Right renal cortex interstitium (tissue), 3 donors: ENCODE measurements at regions not wholly inside any gene's neighbourhood (a gene's known extent, or its start where the extent isn't known, plus 50 kb on each side); places are given as distances from the start of the nearest gene placed in this dataset.

ENCODE experiments used
- DNase-seq, 3 donors: peaks; one replicate each; pipeline ENCODE4 v3.0.0-alpha.2; 2013; ENCODE audit warnings: low read depth in 3 of 3, low spot score in 2 of 3

DNA sequence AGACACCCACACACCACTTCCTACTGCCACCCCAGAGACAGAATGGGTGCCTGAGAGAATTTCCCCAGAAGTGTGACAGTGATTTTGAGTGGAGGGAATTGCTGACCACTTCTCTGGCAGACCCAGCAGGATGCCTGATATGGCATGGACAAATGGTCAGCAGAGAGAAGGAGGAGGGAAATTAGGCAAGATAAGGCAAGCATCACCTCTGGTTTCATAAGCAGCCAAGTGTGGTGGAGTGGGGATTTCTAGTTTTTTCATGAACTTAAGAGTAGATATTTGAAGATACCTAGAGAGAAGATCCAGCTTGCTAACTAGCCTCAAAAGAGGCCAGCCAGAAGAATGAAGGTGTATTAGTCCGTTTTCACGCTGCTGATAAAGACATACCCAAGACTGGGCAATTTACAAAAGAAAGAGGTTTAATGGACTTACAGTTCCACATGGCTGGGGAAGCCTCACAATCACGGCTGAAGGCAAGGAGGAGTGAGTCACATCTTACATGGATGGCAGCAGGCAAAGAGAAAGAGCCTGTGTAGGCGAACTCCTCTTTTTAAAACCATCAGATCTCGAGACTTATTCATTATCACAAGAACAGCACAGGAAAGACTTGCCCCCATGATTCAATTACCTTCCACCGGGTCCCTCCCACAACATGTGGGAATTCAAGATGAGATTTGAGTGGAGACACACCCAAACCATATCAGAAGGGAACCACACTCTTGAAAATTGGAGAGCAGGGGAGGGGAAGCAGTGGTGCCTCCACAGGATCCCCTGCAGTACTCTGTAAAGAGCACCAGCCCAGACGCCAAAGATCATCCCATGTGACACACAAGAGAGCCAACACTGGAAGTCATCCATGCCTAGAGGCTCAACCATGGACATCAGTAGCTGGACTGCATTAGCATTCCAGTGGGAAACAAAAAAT, 64.2 kb downstream of the RBM43 start:
- DNase-seq, result no peak

DNA sequence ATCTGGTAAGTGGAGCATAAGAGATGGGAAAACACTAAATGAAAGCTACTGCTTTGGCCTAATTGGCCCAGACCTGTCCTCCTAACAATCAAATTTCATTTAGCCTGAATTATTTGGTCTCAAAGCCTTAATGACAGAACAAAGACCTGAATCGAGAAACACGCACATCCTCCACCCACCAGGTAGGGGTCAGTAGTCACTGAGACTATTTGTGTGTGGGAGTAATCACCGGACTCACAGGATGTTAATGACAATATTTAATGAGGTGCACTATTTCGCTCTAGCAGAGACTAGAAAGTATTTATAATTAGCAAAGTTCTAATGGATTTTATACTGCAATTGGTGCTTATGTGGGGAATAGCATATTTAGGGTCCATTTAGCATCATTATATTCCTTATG, 68.1 kb downstream of the RBM43 start:
- no peak for DNase-seq

DNA sequence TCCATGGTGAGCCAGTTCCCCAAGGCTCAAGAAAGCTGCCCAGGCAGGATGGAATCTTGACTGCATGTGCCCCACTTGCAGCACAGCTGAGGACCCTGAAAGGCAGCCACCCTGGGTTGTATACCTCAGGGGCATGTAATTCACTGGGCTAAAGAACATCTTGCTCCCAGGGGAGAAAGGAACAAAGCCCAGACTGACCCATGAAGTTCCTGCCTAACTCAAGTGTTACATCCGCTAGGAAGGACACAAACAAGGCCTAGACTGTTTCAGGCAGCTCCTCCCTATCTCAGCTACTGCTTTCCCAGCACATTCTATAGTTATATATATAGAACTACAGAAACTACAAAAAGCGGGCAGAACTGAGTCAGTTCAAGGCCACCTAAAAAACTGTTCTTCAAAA, 69.0 kb downstream of the RBM43 start:
- no peak for DNase-seq

DNA sequence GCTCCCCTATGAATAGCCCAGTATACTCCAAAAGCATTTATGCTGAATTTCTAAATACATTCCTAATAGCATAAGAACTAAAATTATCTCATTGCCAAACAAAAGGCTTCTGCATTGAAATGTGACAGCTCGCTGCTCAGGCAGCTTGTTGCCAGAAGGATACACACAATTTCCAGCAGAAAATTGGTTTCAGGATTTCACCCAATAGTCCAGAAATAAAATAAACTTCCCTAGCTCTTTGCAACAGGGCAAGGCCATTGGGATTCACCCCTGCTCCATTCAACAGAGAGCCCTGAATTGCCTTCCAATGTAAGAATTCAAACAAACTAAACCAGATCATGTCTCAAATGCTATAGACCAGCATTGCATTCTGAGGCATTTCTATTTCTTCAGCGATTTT, 70.7 kb downstream of the RBM43 start:
- DNase-seq, result no peak

DNA sequence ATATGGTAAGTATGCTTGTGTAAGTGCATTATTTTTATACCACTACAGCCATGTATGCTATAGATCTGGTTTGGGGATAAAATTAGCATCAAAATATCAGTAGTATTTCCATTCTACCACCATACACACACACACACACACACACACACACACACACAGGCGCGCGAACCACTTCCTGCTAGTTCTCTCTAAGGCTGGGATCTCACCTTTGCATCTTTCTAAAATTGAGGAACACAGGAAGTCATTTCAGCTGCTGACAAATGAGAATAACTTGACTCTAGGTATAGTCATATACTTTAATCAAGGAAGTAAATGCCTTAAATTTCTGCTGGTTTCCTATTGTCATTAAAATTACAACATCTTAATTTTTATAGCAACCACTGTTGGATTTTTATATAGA, 72.5 kb downstream of the RBM43 start:
- DNase-seq, result no peak

DNA sequence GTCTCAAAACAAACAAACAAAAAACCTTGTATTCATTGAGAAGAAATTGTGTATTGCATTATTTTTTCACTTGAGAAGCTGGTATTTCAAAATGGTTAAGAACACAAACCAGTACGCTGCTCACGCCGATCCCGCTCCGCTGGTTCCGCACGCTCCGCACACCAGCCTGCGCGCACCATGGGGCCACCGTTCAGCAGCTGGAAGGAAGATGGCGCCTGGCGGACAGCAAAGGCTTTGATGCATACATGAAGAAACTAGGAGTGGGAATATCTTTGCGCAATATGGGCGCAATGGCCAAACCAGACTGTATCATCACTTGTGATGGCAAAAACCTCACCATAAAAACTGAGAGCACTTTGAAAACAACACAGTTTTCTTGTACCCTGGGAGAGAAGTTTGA, 75.7 kb downstream of the RBM43 start:
- no peak for DNase-seq

DNA sequence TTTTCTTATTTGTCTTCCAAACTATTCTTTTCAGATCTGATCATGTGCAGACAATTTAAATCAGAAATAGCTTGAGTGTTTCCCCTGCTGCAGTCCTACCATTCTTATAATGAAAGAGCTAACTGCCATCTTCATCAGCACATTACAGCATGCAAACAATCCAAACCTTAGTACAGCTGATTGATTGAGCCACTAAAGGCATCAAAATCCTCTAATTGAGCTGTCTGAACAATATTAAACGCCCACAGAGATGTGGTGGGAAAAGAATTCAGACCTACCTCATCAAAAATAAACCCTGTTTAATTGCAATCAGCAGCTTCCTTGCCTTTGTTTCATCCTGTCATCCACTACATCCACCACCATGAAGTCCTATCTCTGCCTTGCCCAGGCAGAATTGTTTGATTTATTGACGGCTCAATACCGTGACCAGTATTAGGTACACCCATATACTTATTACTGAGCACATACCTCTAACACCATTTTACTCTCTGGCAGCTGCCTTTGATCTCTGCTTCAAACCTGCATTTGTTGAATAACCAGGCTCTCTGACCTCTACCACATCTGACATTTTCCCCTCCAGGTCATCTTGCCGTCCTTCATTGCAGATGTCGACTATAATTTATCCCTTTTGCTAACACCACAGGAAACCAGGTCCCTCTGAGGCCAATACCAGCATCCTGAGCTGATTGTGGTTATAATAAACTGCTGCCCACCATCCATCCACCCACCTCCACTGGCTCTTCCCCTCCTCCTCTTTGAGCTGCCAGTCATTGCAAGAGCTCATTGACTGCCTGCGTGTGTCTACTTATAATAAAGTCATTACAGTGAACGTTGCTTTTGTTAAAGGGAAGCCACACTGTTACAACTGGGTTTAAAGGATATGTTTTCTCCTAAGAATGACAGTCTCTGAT, 78.5 kb downstream of the RBM43 start:
- DNase-seq, result no peak

DNA sequence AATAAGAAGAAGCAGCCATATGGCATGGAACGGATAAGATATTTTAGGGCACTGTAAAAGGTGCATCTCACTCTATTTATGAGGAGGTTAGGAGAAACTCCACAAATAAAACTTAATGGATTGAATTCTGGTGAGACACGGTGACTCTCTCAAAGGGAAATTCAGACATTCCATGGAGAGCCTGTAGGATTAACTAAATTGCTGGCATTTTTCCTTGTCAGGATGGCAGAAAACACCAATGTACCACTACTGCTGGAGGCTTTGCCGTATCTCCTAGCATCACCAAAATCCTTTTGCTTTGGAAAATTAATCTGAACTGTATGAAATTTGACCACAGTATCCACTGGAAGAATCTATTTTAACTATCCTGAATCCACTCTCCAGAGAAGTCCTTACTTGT, 79.3 kb downstream of the RBM43 start:
- DNase-seq, result no peak

DNA sequence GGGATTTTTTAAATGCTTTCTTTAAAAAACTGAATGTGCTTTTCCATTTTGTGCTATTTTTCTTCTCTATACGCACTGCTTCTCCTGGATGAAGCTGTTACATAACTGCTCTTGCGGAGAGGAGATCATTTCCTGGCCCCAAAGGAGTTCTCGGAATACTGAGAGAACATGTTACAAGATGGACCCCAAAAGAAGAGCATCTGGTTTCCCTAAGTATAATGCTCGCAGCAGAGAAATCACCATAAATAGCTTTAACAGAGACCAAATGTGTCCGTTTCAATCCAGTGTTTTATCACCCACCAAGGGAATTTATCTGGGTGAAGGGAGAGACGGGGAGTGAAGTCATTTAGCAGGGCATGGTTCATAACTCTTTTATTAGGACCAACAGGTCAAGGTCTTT, 80.1 kb downstream of the RBM43 start:
- DNase-seq, result no peak

DNA sequence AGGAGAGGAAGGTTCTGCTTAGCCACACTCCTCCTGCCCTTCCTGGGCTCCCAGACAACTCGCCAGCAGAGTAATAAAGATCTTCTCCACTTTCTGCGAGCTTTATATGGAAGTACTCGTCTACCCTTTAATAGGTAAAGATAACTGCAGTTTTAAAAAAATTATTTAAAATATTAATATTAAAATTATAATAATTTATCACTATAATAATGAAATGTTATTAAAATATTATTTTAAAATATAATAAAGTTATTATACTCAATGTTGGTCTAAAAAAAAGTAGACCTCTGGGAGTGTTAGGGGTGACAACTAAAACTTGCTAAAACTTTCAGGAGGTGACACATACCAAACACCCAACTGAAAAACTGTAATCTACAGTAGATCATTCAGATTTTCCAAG, 81.5 kb downstream of the RBM43 start:
- DNase-seq, result no peak

DNA sequence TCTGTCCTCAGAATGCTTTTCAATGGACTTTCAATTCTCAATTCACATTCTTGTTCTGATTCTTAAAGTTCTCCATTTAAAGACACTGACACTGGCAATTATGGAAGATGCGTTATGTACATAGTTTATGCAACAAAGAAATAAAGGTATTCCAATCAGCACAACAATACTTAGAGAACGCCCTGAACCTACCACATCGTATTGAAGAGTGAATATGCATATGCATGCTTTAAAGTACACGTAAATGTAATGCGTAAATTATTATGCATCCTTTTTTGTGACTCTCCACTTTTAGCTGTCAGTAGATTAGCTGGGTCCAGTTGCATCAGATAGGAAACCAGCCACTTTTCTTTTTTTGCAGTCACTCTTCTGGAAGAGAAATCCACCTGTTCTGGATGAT, 83.5 kb downstream of the RBM43 start:
- DNase-seq, result no peak

DNA sequence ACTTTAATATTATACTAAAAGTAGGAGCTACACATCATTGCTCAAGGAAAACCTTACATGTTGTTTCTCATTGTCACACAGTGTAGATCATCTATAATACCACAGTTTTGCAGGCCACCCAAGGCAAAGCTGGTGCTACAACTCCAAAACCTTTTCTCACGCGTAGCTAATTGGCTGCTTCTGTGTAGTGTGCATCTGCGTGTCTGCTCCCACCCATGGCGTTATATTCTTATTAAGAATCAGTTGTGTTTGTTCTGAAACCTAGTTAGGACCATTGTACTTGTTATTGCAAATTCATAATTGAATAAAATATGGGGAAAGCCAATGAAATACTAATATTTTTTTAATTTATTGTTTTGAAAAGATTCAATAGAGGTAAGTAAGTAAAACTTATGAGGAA, 83.9 kb downstream of the RBM43 start:
- DNase-seq, result no peak

DNA sequence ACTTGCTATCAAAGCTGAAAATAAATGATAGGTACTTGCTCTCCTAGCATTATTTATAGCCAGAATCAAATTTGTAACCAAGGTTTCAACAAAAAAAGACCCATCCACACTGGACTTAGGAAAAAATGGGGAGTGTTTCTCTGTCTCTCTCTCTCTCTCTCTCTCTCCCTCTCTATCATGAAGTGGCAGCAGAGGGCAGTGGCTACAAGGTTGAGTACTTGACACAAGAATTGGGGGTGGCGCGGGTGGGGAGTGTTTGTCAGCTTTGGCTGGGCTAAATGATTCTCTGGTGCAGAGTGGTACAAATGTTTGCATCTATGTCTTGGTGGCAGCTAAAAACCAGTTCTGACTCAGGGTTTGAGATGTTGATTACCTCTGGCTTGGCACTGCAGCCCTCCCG, 85.0 kb downstream of the RBM43 start:
- DNase-seq, result no peak

DNA sequence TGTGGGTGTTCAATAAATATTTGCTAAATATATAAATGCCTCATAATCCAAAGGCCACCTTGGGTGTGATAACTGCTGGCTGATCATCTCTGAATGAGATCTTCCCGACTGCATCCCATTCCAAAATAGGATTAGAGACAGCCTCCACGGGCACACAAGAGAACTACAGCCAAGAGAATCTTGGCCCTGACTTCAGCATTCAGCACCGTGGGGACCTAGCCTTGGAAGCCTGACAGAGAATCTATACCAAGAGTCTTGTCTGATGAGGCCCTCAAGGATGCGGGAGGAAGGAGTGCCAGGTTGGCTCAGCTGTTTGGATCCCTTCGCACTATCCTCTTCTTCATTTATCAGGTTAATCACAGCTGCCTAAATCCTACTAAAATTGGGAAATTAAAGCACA, 85.8 kb downstream of the RBM43 start:
- no peak for DNase-seq

DNA sequence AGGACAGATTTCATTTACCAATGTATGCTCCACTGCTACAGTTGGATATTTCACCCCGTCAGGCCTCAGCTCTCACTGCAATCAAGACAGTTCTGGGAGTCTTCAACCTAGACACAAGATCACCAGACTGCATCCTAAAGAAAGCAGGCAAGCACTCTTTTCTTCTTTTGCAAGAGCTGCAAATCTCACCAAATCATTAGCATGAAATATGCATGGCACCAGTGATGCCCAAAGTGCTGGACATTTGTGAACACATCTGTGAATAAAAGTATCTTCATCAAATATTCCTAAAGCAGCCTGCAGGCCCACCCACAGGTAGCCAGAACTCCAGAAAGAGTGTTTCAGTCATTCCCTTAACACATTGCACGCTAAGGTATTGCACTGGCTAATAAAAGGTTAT, 87.5 kb downstream of the RBM43 start:
- no peak for DNase-seq

DNA sequence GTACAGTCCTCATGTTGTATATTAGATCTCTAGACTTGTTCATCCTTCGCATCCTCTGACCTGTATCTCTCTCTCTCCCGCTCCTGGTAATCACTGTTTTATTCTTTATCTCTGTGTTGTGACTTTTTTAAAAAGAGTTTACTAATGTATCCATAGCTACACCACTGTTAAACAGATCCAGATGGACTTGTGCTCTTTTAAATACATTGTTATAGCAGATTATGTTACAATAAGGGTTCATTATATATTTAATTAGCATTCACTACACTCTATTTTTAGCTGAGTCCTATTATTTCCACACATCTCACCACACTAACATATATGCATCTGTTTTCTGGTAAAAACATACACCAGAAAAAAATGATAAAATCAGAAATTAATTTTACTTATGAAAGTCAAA, 90.5 kb downstream of the RBM43 start:
- DNase-seq, result no peak

DNA sequence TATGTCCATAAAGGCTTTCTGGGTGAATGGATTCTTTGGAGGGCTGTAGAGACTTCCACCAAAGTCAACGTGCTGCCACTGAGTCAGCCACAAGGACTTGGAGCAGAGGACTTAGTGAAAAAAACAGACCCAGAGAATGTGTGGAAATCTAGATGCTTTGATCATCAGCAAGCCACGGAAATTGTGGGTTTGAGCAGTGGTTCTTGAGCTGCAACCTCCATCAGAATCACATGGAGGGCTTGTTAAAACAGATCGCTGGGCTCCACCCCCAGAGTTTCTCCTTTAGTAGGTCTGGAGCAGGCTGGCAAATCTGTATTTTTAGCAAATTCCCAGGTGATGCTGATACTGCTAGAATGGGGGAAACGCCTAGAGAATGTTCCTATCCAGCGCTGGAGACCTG, 95.3 kb downstream of the RBM43 start:
- no peak for DNase-seq

DNA sequence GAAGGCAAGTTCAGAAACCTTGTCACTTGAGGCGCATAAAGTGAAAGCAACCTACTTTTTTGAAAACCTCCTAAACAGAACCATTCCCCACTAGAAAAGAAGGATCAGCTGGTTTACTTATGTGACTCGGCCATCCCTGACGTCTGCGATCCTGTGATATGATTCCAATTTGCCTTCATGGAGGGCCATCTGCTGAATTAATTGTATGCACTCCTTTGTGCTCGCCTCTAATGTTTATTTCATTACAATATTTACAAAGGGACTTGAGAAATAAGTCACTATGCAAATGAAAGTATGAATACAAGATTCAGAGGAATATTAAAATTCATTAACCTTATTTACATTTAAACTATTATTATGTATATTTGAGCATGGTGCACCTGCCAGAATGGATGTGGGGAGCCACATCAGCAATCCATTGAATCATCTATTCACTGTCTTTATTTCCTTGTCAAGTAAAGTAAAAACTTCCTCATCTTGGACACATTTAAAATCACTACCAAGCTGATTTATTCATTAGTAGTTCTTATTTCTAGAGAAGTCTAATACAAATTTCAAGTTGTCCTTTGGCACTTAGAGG, 96.5 kb downstream of the RBM43 start:
- DNase-seq, result no peak

DNA sequence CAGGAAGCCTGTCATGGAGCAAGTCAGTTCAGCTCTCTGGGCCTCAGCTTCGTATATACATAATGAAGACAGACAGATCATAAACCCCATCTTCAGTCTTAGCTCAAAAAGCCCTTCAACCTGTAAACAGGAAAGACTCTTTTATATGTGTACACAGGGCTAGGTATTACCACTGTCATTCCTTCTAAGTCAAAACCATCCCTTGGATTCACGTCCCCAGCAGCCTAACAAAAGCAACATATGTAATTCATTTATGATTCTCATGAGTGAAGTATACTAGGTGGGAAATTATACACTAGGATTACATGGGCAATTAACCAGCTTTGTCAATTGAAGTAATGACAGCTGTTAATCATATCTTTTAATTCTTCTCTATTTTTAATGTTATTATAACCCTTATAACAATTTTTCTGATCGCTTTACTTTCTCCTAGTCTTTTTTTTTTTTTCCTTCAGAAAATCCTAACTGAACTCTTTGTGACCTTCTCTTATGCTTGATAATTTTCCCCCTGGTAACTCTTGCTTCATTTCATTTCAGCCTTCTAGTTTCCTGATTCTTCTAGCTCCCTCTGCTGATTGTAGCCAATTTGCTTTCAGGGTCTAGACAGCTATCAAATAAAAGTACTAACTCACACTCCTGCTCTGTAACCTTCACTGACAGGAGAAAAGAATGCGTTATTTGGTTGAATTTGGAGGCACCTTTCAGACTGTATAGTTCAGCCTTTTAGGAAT, 99.7 kb downstream of the RBM43 start:
- no peak for DNase-seq

DNA sequence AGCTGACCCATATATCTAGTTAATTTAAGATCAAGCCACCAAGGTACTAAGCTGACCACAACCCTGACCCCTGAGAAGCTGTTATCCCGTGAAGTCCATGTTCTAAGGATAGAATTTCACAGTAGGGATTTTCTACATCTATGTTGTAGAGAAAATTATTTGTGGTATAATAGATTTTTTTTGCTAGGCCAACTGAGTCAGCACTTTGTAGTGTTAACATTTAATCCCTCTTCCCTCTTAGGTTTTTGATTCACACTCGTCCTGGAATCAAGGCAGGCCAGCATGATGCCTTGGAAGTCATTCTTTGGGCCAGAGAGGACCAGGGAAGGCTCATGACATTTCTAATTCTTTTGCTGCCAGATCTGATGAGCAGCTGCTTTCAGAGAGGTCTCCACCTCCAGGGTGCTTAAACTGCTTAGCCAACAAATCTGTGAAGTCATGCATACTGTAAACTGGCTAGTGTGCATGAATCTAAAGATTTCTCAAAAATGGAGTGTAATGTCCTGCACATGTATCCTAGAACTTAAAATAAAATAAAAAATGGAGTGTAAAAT, 102.5 kb downstream of the RBM43 start:
- DNase-seq, result no peak
